ENCODE measurements at regions not wholly inside any gene's neighbourhood (a gene's known extent, or its start where the extent isn't known, plus 50 kb on each side); places are given as distances from the start of the nearest gene placed in this dataset.

- TF ChIP-seq POLR2A (IDR thresholded peaks at IDR 0.05) (no peak), CTCF (IDR thresholded peaks at IDR 0.05) (no peak)
Observed at GRCh38 chr10:44300666-44301649, 83.9 kb downstream of the CXCL12 start.
